CD14-positive monocyte (primary cell): ENCODE measurements at regions not wholly inside any gene's neighbourhood (a gene's known extent, or its start where the extent isn't known, plus 50 kb on each side); places are given as distances from the start of the nearest gene placed in this dataset.

Source experiments
- DNase-seq, 3 donors: peaks; one replicate each; pipeline ENCODE4 v3.0.0-alpha.2; 2011 to 2022
- H2AFZ ChIP-seq: 2 replicates; pipeline ENCODE4 v1.6.0; 2012; ENCODE audit warnings: mild to moderate bottlenecking, low read depth, low read length, inconsistent platforms; ENCODE audit not compliant: insufficient read depth, poor library complexity, severe bottlenecking
- H3K27ac ChIP-seq, 2 donors: 1 replicate in 1 of 2; 2 replicates in 1 of 2; pipeline ENCODE4 v1.5.1; 2012 to 2013; ENCODE audit warnings: low read length in 2 of 2, control low read depth in 1 of 2, inconsistent platforms in 1 of 2, low read depth in 1 of 2, mild to moderate bottlenecking in 1 of 2
- H3K27me3 ChIP-seq, 2 donors: one replicate each; pipeline versions ENCODE4 v1.6.0 to v1.6.1; 2011 to 2013; ENCODE audit warnings: low read length in 2 of 2; ENCODE audit not compliant: control insufficient read depth in 2 of 2, insufficient read depth in 2 of 2
- H3K36me3 ChIP-seq, 2 donors: replicated peaks in 1 of 2; 1 replicate in 1 of 2; 2 replicates in 1 of 2; pipeline versions ENCODE4 v1.5.1 to v1.6.1; 2012 to 2013; ENCODE audit warnings: low read length in 2 of 2, control low read depth in 1 of 2, inconsistent platforms in 1 of 2, mild to moderate bottlenecking in 1 of 2; ENCODE audit not compliant: insufficient read depth in 2 of 2, control insufficient read depth in 1 of 2
- H3K4me1 ChIP-seq, 2 donors: 1 replicate in 1 of 2; 2 replicates in 1 of 2; pipeline versions ENCODE4 v1.5.1 to v1.6.1; 2012 to 2013; ENCODE audit warnings: low read length in 2 of 2, control low read depth in 1 of 2, inconsistent platforms in 1 of 2, mild to moderate bottlenecking in 1 of 2, moderate library complexity in 1 of 2; ENCODE audit not compliant: insufficient read depth in 2 of 2, control insufficient read depth in 1 of 2
- H3K4me2 ChIP-seq: replicated peaks from 2 replicates; pipeline ENCODE3; 2012; ENCODE audit warnings: low read length, moderate library complexity, mild to moderate bottlenecking; ENCODE audit not compliant: poor library complexity, severe bottlenecking; ENCODE audit errors: extremely low read depth
- H3K4me3 ChIP-seq, 3 experiments: fragments of 200-600 bp in 1 of 3; sonication (generic) in 1 of 3; replicated peaks in 1 of 3; 1 replicate in 2 of 3; 2 replicates in 1 of 3; pipeline ENCODE4 v1.5.1; 2011 to 2013; ENCODE audit warnings: low read length in 3 of 3, mild to moderate bottlenecking in 3 of 3, control low read depth in 2 of 3, low read depth in 2 of 3, inconsistent platforms in 1 of 3, moderate library complexity in 1 of 3
- H3K79me2 ChIP-seq: 2 replicates; pipeline ENCODE4 v1.6.0; 2012; ENCODE audit warnings: mild to moderate bottlenecking, control low read depth, inconsistent platforms, low read length, moderate library complexity; ENCODE audit not compliant: insufficient read depth
- H3K9ac ChIP-seq: 2 replicates; pipeline ENCODE4 v1.6.0; 2017; ENCODE audit warnings: low read length, mild to moderate bottlenecking; ENCODE audit not compliant: insufficient read depth, poor library complexity, severe bottlenecking
- H3K9me3 ChIP-seq, 2 donors: replicated peaks in 1 of 2; 1 replicate in 1 of 2; 2 replicates in 1 of 2; pipeline versions ENCODE4 v1.5.1 to v1.6.1; 2012 to 2013; ENCODE audit warnings: low read length in 2 of 2, control low read depth in 1 of 2; ENCODE audit not compliant: control insufficient read depth in 1 of 2, insufficient read depth in 1 of 2
- H4K20me1 ChIP-seq: 2 replicates; pipeline ENCODE4 v1.6.0; 2012; ENCODE audit warnings: mild to moderate bottlenecking, low read length, control low read depth, moderate library complexity; ENCODE audit not compliant: insufficient read depth
- H3K27ac Mint-ChIP-seq, 7 donors: one replicate each; pipeline ENCODE4 v1.8.0; 2020; ENCODE audit warnings: mild to moderate bottlenecking in 7 of 7, mixed read lengths in 7 of 7, moderate library complexity in 6 of 7, inconsistent platforms in 2 of 7
- H3K27me3 Mint-ChIP-seq, 3 donors: one replicate each; pipeline ENCODE4 v1.8.0; 2021 to 2022; ENCODE audit warnings: low read depth in 3 of 3, mild to moderate bottlenecking in 3 of 3, mixed read lengths in 3 of 3, moderate library complexity in 3 of 3, inconsistent platforms in 1 of 3
- H3K36me3 Mint-ChIP-seq, 2 donors: one replicate each; pipeline ENCODE4 v1.8.0; 2020; ENCODE audit warnings: mixed read lengths in 2 of 2, inconsistent platforms in 1 of 2, mild to moderate bottlenecking in 1 of 2
- H3K4me1 Mint-ChIP-seq: one replicate; pipeline ENCODE4 v1.8.0; 2020; ENCODE audit warnings: mild to moderate bottlenecking, mixed read lengths
- H3K4me3 Mint-ChIP-seq, 2 donors: one replicate each; pipeline ENCODE4 v1.8.0; 2020; ENCODE audit warnings: mild to moderate bottlenecking in 2 of 2, mixed read lengths in 2 of 2, moderate library complexity in 1 of 2
- H3K9me3 Mint-ChIP-seq, 7 donors: one replicate each; pipeline ENCODE4 v1.8.0; 2020 to 2022; ENCODE audit warnings: mixed read lengths in 7 of 7, mild to moderate bottlenecking in 6 of 7, moderate library complexity in 6 of 7, inconsistent platforms in 2 of 7
- WGBS: methylation state at CpG from one replicate; pipeline ENCODE4 v1.1.5; 2013; ENCODE audit warnings: missing lambda C conversion rate; ENCODE audit not compliant: insufficient coverage; 5-methylcytosine and 5-hydroxymethylcytosine counted together
- intact Hi-C, 2 donors: fragments of 100-400 bp; cut with micrococcal nuclease; formaldehyde crosslinking; loops; one replicate each; pipeline versions ENCODE4 v1.15.0 to v1.15.1; 2023
- TF ChIP-seq, protein P1 (sequence below): fragments of 200-600 bp; IDR thresholded peaks from one replicate; pipeline ENCODE4 v1.8.0; 2022; ENCODE audit warnings: antibody characterized with exemption, mild to moderate bottlenecking

GRCh38 chr6:14372734-14373489 lies 255.3 kb downstream of the CD83 start:
- peaks cover 31 to 37% of the 10 kb centered on the region in 2 donors for H3K4me1 ChIP-seq
- H2AFZ ChIP-seq: no peak overlapping the region
- no peak overlapping the region for H3K9ac ChIP-seq
- Mint-ChIP-seq H3K27ac (peak overlapping the region in 2 of 7 donors; percentile 23 to 47), H3K27me3 (peaks cover 0 to 1% (median 0%) of the 10 kb centered on the region in 3 donors), H3K4me3 (no peak overlapping the region), H3K9me3 (peaks cover 0 to 2% (median 0%) of the 10 kb centered on the region in 7 donors), H3K4me1 (peaks cover 42% of the 10 kb centered on the region), H3K36me3 (no peaks in the 10 kb centered on the region)
- TF ChIP-seq, protein P1, sequence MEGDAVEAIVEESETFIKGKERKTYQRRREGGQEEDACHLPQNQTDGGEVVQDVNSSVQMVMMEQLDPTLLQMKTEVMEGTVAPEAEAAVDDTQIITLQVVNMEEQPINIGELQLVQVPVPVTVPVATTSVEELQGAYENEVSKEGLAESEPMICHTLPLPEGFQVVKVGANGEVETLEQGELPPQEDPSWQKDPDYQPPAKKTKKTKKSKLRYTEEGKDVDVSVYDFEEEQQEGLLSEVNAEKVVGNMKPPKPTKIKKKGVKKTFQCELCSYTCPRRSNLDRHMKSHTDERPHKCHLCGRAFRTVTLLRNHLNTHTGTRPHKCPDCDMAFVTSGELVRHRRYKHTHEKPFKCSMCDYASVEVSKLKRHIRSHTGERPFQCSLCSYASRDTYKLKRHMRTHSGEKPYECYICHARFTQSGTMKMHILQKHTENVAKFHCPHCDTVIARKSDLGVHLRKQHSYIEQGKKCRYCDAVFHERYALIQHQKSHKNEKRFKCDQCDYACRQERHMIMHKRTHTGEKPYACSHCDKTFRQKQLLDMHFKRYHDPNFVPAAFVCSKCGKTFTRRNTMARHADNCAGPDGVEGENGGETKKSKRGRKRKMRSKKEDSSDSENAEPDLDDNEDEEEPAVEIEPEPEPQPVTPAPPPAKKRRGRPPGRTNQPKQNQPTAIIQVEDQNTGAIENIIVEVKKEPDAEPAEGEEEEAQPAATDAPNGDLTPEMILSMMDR: no peak
- H3K79me2 ChIP-seq: no peaks in the 10 kb centered on the region
- no peak overlapping the region for H3K27ac ChIP-seq
- 94% methylated on average over 2 of the region's 7 CpGs for WGBS
- no peaks in the 10 kb centered on the region for H4K20me1 ChIP-seq
- no peak overlapping the region for H3K4me3 ChIP-seq
- H3K9me3 ChIP-seq: no peaks in the 10 kb centered on the region
- H3K27me3 ChIP-seq: no peaks in the 10 kb centered on the region
- DNase-seq: peak in 2 of 3 donors; percentile 33 to 58
- no peaks in the 10 kb centered on the region for H3K36me3 ChIP-seq
- H3K4me2 ChIP-seq: no peak overlapping the region
- intact Hi-C loops: no loop called here

GRCh38 chr6:14373648-14374437 lies 256.3 kb downstream of the CD83 start:
- no peaks in the 10 kb centered on the region for H3K36me3 Mint-ChIP-seq
- Histone ChIP-seq H3K36me3 (no peaks in the 10 kb centered on the region), H3K27ac (no peak overlapping the region), H3K27me3 (no peaks in the 10 kb centered on the region), H3K4me1 (peaks cover 31 to 37% of the 10 kb centered on the region in 2 donors), H3K79me2 (no peaks in the 10 kb centered on the region), H2AFZ (no peak overlapping the region), H4K20me1 (no peaks in the 10 kb centered on the region), H3K4me2 (no peak overlapping the region), H3K9me3 (no peaks in the 10 kb centered on the region), H3K4me3 (no peak overlapping the region), H3K9ac (no peak overlapping the region)
- no peak overlapping the region for H3K4me3 Mint-ChIP-seq
- 100% methylated on average over 1 of the region's 7 CpGs for WGBS
- no peak for DNase-seq
- intact Hi-C loops: no loop called here
- H3K9me3 Mint-ChIP-seq: peaks cover 0 to 4% (median 0%) of the 10 kb centered on the region in 7 donors
- peaks cover 42% of the 10 kb centered on the region for H3K4me1 Mint-ChIP-seq
- peaks cover 0 to 1% (median 0%) of the 10 kb centered on the region in 3 donors for H3K27me3 Mint-ChIP-seq
- no peak overlapping the region for H3K27ac Mint-ChIP-seq
- TF ChIP-seq, protein P1: no peak
